Thyroid gland (tissue), 4 donors: ENCODE measurements at regions not wholly inside any gene's neighbourhood (a gene's known extent, or its start where the extent isn't known, plus 50 kb on each side); places are given as distances from the start of the nearest gene placed in this dataset.

Experiments used
- POLR2A ChIP-seq, 2 donors: fragments of 450-650 bp; IDR thresholded peaks; one replicate each; pipeline ENCODE4 v1.6.1; 2017; ENCODE audit warnings: antibody characterized with exemption in 2 of 2, mild to moderate bottlenecking in 2 of 2, moderate library complexity in 1 of 2
- TF ChIP-seq, protein P1 (sequence below), 6 experiments: fragments of 200-600 bp in 3 of 6; fragments of 450-650 bp in 3 of 6; sonication (generic) in 3 of 6; IDR thresholded peaks; one replicate each; pipeline ENCODE4 v1.5.1; 2016 to 2019; ENCODE audit warnings: antibody characterized with exemption in 6 of 6, mild to moderate bottlenecking in 2 of 6, inconsistent platforms in 1 of 6, moderate library complexity in 1 of 6

- TF ChIP-seq, protein P1, sequence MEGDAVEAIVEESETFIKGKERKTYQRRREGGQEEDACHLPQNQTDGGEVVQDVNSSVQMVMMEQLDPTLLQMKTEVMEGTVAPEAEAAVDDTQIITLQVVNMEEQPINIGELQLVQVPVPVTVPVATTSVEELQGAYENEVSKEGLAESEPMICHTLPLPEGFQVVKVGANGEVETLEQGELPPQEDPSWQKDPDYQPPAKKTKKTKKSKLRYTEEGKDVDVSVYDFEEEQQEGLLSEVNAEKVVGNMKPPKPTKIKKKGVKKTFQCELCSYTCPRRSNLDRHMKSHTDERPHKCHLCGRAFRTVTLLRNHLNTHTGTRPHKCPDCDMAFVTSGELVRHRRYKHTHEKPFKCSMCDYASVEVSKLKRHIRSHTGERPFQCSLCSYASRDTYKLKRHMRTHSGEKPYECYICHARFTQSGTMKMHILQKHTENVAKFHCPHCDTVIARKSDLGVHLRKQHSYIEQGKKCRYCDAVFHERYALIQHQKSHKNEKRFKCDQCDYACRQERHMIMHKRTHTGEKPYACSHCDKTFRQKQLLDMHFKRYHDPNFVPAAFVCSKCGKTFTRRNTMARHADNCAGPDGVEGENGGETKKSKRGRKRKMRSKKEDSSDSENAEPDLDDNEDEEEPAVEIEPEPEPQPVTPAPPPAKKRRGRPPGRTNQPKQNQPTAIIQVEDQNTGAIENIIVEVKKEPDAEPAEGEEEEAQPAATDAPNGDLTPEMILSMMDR (IDR thresholded peaks at IDR 0.05), result no peak
- no peak for TF ChIP-seq POLR2A (IDR thresholded peaks at IDR 0.05)
Observed at GRCh38 chr4:27217261-27217769, 356.7 kb downstream of the STIM2 start.
